Activated CD8-positive, alpha-beta memory T cell treated with anti-CD3 and anti-CD28 coated beads for 36 hours (primary cell): ENCODE measurements at regions not wholly inside any gene's neighbourhood (a gene's known extent, or its start where the extent isn't known, plus 50 kb on each side); places are given as distances from the start of the nearest gene placed in this dataset.

Experiments
- CTCF ChIA-PET: fragments of 350-600 bp; sonication (Branson Sonifier 250); formaldehyde crosslinking; loops from one replicate; lab custom pipeline; 2021; ENCODE audit warnings: antibody characterized with exemption; lab: Charles Lee
- POLR2A ChIA-PET: fragments of 350-600 bp; sonication (Branson Sonifier 250); formaldehyde crosslinking; loops from one replicate; lab custom pipeline; 2021; ENCODE audit warnings: antibody characterized with exemption; lab: Charles Lee

GRCh38 chr11:127369356-127369755 lies 368.8 kb upstream of the KIRREL3 start:
- POLR2A ChIA-PET: interaction anchor here (0.5 kb wide), 1 partner anchor 13 kb away, joined by 3 read pairs; no protein-coding TSS in a partner anchor
- CTCF ChIA-PET: no interaction called here

GRCh38 chr11:127362754-127363308 lies 362.3 kb upstream of the KIRREL3 start:
- ChIA-PET CTCF (no interaction called here), POLR2A (no interaction called here)

DNA sequence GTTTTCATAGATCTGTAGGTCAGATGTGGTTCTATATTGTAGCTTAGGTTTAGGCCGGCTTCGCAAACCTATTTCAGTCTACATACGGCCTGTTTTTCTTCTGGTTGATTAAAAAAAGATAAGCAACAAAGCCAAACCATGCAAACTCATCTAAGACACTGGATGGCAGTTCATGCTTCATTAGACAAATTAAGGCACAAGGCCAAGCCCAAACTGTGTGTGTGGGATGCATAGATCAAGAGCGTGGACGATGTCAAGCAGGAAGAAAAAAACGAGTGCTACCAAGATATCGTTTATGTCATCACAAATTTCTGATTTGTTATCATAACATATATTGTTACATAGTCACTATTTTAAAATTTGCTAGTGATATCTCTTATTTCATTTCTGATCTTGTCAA lies 357.6 kb upstream of the KIRREL3 start:
- ChIA-PET POLR2A (no interaction called here), CTCF (no interaction called here)

GRCh38 chr11:127350476-127350875 lies 349.9 kb upstream of the KIRREL3 start:
- ChIA-PET POLR2A (no interaction called here), CTCF (interaction anchor here (0.6 kb wide), 1 partner anchor 1581 kb away, joined by 3 read pairs; no protein-coding TSS in a partner anchor)

GRCh38 chr11:127345819-127346459 lies 345.4 kb upstream of the KIRREL3 start:
- CTCF ChIA-PET: interaction anchor here (0.7 kb wide), 1 partner anchor 278 kb away, joined by 3 read pairs; no protein-coding TSS in a partner anchor
- POLR2A ChIA-PET: no interaction called here

DNA sequence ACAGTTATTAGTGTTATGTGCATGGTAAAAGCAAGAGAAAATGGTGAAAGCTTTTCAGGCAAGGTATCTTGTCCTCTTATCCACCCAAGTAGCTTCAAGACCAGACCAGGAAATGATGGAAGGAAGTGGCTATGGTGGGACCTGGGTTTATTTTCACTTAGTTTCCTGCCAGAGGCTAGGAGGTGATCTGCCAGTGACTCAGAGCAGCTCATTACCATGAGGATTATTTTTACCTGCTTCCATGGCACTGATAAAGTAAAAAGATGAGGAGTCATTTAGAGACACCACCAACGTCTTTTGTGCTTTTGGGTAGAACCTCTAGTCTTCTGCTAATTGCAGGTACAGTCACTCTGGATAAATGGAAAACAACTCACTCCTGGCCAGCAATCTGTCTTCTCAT lies 339.9 kb upstream of the KIRREL3 start:
- CTCF ChIA-PET: no interaction called here
- POLR2A ChIA-PET: no interaction called here

GRCh38 chr11:127339376-127339775 lies 338.8 kb upstream of the KIRREL3 start:
- POLR2A ChIA-PET: no interaction called here
- CTCF ChIA-PET: no interaction called here

GRCh38 chr11:127338380-127339259 lies 338.1 kb upstream of the KIRREL3 start:
- CTCF ChIA-PET: no interaction called here
- POLR2A ChIA-PET: no interaction called here

- ChIA-PET POLR2A (no interaction called here), CTCF (no interaction called here)
These were observed 333.9 kb upstream of the KIRREL3 start for GRCh38 chr11:127334466-127334865.

DNA sequence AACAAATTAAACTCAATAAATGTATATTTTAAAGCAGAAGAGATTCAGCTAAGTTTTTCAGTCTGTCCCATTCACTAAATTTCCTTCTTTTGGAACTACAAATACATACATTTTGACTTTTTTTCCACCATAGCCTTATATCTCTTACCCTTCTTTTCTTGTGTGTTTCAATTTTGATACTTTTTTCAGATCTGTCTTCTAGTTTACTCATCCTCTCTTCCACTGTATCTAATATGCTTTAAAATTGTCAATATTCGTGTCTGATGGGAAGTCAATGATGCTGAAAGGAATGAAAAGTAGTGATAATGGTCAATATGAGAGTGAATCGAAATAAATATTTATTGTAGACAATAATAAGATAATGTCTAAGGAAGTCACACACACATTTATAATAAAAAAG lies 332.3 kb upstream of the KIRREL3 start:
- CTCF ChIA-PET: no interaction called here

GRCh38 chr11:127330044-127330443 lies 329.5 kb upstream of the KIRREL3 start:
- ChIA-PET POLR2A (no interaction called here), CTCF (no interaction called here)

More for the DNA sequence above, 332.3 kb upstream of the KIRREL3 start:
- POLR2A ChIA-PET: no interaction called here

- CTCF ChIA-PET: no interaction called here
- POLR2A ChIA-PET: no interaction called here
These were observed 307.7 kb upstream of the KIRREL3 start for GRCh38 chr11:127308291-127308690.

DNA sequence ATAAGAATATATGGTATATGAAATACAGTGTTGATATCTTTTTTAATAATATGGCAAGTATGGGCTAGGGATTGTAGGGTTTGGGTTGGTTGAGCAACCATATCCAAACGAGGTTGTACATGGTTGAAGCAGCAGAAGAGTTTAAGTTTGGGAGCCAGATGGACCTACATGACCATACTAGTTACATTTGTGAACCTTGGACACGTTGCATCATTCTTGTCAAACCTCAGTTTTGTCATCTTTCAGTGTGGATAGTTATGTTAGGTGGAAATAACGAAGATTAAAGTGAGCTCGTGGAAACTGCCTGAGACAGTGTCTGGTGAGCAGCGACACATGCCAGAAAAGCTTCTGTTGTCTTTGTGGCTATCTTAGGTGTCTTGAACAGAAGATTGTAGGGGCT lies 307.1 kb upstream of the KIRREL3 start:
- ChIA-PET CTCF (no interaction called here), POLR2A (no interaction called here)

DNA sequence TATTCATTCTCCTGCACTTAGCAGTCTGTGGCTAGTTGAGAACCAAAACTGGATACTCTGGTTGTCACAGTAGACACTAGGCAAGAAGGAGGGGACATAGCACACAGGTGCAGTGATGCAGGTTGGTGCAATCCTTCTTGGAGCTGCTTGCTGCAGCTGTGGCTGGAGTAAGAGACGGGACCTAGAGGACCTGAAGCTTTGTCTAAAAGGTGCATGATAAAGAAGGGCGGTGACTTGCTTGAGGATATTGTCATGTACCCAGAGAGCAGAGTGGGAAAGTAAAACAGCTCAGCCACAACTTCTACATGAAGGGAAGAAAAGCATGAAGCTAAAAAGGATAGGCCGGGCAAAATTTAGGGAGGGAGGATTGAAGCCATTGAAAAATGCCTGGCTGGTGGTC lies 304.1 kb upstream of the KIRREL3 start:
- ChIA-PET CTCF (no interaction called here), POLR2A (no interaction called here)

DNA sequence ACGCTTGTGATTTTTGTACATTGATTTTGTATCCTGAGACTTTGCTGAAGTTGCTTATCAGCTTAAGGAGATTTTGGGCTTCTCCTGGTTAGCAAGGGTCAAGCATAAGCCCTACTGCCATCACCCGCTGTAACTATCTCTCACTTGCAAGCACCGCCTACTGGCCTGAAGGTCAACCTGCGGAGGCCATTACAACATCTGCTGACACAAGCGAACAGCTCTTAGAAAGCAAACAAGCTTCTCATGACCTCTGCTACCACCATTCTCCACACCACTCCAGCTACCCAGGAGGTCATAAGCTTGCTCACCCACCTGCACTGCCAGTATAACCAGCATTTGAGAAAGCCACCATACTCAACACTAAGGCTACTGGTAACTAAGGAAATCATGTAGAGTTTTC lies 288.4 kb upstream of the KIRREL3 start:
- ChIA-PET POLR2A (no interaction called here), CTCF (no interaction called here)

DNA sequence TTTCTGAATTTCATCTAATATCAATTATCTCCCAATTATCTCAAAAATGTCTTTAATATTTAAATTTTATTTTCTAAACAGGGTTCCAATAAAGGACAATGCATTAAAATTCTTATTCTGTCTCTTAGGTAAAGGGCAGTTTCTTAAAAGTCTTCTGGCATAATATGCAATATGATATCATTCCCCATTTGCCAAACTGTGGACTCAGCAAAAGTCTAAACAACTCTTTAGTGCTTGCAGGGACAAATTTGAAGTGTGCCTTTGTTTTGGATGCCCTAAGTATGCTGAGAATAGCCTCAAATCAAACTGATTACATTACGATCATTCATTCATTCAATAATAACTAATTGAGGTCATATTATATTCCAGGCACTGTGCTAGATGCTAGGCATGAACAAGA lies 281.0 kb upstream of the KIRREL3 start:
- ChIA-PET CTCF (no interaction called here), POLR2A (no interaction called here)

DNA sequence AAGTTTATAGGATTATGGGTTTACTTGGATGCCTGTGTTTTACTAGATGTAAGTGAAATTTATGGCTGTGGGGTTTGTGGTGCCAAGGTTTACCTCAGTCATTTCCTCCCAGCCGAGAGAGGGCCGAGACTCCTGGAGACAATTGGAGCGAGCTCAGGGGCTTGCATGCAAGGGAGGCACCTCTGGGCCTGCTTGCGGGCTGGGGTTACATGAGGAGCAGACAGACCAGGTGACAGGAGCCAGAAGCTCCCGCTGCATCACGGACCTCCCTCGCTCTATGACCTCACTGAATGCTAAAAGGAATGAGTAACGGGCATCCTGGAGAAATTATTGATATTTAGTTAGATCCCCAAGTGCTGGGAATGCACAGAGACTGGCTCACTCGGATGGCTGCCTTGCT lies 275.2 kb upstream of the KIRREL3 start:
- ChIA-PET CTCF (no interaction called here), POLR2A (no interaction called here)

DNA sequence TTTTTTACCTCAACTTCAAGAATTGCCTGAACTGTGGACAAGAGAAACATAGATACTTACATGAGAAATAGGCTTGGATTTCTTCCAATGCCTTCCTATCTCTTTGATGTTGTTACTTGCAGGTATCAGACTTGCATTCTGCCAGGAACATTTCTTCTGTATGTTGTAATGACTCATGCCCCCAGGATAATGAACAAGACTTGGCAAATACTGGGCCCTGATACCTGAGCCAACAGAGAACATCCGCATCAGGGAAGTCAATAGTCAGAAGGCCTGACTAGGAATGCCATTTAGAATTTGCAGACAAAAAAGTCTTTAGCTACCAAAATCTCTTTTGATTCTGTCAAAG lies 273.7 kb upstream of the KIRREL3 start:
- ChIA-PET POLR2A (no interaction called here), CTCF (no interaction called here)

DNA sequence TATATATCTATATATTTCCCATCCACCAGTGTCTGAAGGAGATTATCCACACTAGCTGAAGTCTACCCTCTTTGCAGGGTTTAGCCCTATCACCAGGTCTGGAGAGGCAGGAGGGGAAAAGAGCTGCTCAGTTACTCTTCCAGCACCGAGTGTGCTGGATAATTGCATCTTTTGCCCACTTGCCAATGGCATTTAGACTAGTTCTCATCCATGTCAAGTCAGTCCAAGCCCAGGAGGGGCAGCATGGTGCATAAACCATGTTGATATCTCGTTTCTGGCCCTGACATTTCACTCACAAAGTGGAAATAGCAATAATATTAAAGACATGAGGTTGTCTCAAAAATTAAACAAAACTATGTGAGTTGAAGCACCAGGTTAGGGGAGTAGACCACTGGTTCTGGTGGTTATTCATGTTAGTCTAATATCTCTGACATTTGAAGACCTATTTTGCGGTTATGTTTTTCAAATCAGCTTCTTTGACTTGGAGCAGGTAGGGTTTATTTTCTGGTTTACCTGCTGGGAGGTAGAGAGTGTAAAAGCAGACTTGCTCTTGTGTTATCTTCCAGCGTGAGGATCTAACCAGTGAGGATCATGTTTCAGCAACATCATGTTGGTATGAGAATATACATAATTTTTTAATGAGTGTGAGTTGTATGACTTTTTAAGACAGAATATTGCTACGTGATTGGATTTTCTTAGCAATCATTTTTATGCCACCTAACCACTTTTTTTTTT lies 273.2 kb upstream of the KIRREL3 start:
- ChIA-PET CTCF (no interaction called here), POLR2A (no interaction called here)

GRCh38 chr11:127270851-127271250 lies 270.3 kb upstream of the KIRREL3 start:
- ChIA-PET POLR2A (no interaction called here), CTCF (no interaction called here)
